ENCODE measurements at regions not wholly inside any gene's neighbourhood (a gene's known extent, or its start where the extent isn't known, plus 50 kb on each side); places are given as distances from the start of the nearest gene placed in this dataset.
"Not testable (repeated sequence)": the region's sequence is repeated elsewhere in the genome, so short reads cannot be mapped to it uniquely, and the experiment has no call there.

DNA sequence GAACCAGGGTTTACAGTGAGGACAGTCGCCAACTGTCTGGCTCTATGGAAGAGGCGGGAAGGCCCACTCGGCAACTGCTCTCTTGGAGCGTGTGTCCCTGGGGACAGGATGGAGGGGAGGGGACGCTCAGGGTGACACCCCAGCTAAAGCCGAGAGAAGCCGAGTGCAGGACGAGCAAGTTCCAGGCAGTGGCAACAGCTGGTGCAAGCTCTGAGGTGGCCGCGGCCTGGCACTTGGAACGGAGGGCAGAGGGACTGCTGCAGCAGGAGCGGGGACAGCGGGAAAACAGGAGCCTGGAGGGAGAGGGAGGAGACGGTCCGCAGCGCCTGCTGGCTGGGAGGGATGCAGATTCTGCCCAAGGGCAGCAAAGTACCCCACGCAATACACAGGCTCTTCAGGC is 113.8 kb upstream of the CCZ1B start:
- DNase-seq: not testable (repeated sequence)

GRCh38 chr7:6946873-6947272 is 120.8 kb upstream of the CCZ1B start:
- DNase-seq: not testable (repeated sequence)

DNA sequence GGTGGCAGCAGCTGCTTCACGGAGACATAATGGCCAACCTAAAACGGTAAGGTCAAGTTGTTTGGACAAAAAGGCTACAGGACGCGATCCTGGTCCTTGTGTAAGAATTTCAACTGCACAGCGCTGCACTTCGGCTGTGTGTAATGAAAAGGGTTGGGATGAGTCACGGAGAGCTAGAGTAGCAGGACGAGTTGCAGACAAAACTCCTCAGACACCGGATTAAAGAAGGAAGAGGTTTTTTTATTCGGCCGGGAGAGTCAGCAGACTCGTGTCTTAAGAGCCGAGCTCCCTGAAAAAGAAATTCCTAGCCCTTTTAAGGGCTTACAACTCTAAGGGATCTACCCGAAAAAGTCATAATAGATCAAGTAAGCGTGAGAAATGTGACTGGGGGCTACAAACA is 124.2 kb upstream of the CCZ1B start:
- not testable (repeated sequence) for DNase-seq

DNA sequence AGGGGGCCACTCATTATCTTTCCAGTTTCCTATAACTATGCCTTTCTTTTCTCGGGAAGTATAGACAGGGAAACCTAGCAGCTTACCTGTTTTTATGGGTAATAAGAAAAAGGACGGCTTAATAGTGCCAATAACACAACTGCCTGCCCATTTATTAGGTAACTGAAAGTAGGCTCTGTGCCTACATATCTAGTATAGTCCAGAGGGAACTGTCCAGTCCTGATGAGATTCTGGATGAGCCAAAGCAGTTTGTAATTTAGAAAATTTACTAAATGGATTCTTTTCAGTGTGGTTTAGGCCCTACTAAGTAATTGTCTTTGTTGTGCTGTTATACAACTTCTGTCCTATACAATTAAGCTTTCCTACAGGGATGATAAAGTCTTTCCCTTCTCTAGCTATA is 125.5 kb upstream of the CCZ1B start:
- DNase-seq: not testable (repeated sequence)

- DNase-seq: not testable (repeated sequence)
Measured at GRCh38 chr7:6953138-6953797, 127.2 kb upstream of the CCZ1B start.

DNA sequence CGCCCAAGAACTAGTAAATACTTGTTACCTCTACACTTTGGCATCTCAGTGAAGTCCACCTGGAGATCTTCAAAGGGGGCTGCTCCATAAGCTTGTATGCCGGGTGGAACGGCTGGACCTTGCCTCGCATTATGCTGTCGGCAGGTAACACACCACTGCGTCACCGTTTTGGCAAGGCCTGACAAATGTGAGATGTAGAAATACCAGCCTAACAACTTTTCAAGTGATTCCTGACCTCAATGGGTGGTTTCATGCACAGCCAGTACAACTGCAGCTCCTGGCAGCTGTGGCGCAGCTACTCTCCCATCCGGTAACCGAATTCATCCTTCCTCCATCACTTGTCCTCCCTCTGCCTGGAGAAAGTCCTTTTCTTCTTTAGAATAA is 127.7 kb upstream of the CCZ1B start:
- DNase-seq: not testable (repeated sequence)

DNA sequence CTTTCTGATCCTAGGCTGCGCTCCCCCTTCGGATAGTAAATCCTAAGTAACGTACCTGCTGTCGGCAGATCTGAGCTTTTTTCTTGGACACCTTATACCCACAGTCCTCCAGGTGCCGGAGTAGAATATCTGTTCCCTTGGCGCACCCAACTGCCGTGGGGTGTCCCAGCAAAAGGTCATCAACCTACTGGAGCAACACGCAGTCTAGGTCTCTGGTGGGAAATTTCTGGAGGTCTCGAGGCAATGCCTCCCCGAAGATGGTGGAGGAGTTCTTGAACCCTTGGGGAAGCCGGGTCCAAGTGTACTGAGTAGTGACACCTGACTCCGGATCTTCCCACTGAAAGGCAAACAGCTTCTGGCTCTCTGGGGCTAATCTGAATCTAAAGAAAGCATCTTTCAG is 129.3 kb upstream of the CCZ1B start:
- not testable (repeated sequence) for DNase-seq

DNA sequence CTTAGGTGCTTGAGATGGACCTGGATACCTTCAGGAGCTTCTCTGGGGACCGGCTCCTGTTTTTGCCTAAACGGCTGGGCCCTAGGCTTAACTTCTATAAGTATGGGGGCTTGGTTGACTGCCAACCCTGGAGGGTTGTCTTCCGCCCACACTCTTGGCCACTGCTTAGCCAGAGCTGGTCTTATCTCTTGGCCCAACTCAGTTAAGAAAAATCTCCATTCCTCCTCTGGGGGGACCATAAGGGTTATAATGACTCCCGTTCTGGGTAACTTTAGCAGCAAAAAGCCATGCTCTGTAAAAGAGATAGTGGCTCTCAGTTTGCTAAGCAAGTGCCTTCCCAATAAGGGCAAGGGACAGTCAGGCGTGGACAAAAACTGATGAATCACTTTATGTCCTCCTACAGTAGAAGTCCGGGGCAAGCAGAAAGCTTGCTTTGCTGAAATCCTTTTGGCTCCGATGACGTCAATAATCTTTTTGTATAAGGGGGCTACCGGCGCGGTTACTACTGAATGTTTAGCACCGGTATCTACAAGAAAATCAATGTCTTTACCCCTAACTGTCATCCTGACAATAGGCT is 130.0 kb upstream of the CCZ1B start:
- not testable (repeated sequence) for DNase-seq

DNA sequence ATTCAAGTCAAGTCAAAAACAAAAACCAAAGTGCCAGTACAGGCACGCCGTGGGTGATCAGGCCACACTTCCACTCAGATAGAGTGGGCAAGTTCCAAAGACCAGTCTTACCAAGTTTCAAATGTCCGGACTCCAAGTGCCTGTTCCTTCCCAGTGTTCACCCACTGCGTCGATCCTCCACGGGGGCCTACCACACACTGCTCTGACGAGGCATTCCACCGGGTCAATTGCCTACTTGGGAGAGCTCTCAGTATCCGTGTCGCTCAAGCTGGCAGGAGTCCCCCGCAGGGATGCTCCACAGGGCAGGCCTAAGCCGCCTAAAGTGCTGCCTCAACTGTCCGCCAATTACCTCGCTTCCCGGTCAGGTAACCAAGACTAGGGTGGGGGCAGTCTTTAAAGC is 132.3 kb upstream of the CCZ1B start:
- not testable (repeated sequence) for DNase-seq

- DNase-seq: not testable (repeated sequence)
Measured at GRCh38 chr7:6959942-6960341, 133.9 kb upstream of the CCZ1B start.

DNA sequence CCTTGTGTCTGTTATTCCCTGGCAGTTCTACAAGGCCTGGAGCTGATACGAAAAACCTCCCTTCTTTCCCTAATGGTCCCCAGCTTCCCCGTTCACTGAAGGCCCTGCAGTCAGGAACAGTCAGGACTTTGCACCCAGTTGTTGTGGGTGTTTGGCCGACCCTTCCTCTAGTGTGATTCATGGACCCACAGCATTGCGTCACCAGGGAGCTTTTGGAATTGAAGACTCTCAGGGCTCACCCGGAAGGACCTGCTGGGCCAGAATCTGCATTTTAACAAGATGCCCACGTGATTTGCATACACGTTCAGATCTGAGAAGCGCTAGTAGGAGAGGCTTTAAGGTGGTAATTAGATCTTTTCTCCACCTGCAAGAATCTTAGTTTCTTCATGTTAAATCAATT is 136.8 kb upstream of the CCZ1B start:
- DNase-seq: not testable (repeated sequence)

DNA sequence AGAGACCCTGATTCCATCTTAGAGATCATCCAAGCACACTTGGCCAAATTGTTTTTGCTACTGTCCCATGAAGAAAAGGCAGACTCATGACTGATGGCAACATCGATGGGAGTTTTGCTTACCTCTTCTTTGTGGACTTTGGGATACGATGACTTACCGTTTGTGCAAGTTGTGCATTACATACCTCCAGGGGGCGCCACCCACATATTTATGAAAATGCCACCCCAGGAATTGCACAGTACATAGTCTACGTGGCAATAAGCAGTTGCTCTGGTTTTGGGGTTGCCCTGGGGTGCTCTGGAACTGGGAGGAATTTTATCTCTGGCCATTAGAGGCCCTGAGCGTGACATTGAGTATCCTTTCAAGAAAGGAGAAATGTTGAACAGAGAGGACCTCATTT is 139.0 kb upstream of the CCZ1B start:
- peak; percentile 80 for DNase-seq

DNA sequence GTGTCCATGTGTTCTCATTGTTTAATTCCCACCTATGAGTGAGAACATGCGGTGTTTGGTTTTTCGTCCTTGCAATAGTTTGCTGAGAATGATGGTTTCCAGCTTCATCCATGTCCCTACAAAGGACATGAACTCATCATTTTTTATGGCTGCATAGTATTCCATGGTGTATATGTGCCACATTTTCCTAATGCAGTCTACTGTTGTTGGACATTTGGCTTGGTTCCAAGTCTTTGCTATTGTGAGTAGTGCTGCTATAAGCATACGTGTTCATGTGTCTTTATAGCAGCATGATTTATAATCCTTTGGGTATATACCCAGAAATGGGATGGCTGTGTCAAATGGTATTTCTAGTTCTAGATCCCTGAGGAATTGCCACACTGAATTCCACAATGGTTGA is 144.1 kb upstream of the CCZ1B start:
- DNase-seq: not testable (repeated sequence)

GRCh38 chr7:6974876-6975275 is 148.8 kb upstream of the CCZ1B start:
- not testable (repeated sequence) for DNase-seq

DNA sequence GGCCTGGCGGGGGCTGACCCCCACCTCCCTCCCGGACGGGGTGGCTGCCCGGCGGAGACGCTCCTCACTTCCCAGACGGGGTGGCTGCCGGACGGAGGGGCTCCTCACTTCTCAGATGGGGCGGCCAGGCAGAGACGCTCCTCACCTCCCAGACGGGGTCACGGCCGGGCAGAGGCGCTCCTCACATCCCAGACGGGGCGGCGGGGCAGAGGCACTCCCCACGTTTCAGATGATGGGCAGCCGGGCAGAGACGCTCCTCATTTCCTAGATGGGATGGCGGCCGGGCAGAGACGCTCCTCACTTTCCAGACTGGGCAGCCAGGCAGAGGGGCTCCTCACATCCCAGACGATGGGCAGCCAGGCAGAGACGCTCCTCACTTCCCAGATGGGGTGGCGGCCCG is 149.3 kb upstream of the CCZ1B start:
- DNase-seq: not testable (repeated sequence)

DNA sequence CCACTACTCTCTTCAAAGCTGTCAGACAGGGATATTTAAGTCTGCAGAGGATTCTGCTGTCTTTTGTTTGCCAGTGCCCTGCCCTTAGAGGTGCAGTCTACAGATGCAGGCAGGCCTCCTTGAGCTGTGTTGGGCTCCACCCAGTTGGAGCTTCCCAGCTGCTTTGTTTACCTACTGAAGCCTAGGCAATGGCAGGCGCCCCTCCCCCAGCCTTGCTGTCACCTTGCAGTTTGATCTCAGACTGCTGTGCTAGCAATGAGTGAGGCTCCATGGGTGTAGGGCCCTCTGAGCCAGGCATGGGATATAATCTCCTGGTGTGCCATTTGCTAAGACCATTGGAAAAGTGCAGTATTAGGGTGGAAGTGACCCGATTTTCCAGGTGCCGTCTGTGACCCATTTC is 151.3 kb upstream of the CCZ1B start:
- DNase-seq: not testable (repeated sequence)

GRCh38 chr7:6978326-6978725 is 152.3 kb upstream of the CCZ1B start:
- not testable (repeated sequence) for DNase-seq

- DNase-seq: not testable (repeated sequence)
Measured at GRCh38 chr7:6979456-6979855, 153.4 kb upstream of the CCZ1B start.

DNA sequence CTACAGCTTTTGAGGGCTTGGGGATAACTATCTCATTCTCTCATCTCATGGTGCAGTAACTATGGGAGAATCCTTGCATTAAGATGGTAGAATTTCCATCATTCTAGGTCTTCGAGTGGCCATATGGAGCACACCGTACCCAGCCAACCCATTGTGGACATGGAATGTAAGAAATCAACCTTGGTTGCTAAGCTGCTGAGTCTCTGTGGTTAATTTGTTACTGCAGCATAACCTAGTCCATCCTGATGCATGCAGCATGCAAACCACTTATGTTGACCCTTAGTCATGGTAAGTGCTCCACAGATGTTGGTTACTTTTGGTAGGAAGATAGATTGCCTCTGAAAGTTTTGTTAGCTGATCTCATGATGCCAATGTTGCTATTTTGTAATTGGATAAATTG is 156.3 kb upstream of the CCZ1B start:
- DNase-seq: not testable (repeated sequence)

DNA sequence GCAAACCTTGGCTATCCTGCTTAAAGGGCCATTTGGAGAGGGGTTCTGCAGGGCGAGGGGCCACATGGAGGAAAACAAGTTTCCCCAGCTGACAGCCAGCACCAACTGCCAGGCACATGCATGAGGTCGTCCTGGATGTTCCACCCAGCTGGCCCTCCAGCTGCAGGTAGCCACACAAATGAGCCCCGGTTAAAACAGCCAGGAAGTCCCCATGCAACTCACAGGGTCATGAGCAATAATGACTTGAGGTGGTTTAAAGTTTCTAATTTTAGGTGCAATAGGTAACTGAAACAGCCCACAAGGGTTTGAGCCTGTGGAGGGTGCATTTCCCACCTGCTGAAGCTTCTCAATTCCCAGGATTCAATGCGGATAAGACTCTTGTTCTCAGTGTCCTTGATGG is 160.8 kb upstream of the CCZ1B start:
- not testable (repeated sequence) for DNase-seq

DNA sequence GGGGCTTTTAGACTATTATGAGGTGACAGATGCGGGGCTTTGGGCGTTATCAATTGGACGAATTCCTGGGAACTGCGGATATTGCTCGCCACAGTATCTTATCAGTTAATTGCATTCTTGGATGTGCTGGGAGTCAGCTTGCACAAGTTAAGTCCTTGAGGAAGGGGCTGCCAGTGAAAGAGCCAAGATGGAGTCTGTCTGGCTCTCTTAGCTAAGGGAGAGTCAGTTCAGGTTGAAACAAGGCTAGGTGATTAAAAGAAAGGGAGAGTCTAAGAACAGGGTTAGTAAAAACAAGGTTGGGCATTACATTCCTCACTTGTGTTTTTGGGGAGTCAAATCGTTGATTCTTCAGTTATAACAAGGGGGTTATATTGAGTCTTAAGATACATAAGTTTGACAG is 162.5 kb upstream of the CCZ1B start:
- not testable (repeated sequence) for DNase-seq

GRCh38 chr7:6989968-6990367 is 163.9 kb upstream of the CCZ1B start:
- not testable (repeated sequence) for DNase-seq

DNA sequence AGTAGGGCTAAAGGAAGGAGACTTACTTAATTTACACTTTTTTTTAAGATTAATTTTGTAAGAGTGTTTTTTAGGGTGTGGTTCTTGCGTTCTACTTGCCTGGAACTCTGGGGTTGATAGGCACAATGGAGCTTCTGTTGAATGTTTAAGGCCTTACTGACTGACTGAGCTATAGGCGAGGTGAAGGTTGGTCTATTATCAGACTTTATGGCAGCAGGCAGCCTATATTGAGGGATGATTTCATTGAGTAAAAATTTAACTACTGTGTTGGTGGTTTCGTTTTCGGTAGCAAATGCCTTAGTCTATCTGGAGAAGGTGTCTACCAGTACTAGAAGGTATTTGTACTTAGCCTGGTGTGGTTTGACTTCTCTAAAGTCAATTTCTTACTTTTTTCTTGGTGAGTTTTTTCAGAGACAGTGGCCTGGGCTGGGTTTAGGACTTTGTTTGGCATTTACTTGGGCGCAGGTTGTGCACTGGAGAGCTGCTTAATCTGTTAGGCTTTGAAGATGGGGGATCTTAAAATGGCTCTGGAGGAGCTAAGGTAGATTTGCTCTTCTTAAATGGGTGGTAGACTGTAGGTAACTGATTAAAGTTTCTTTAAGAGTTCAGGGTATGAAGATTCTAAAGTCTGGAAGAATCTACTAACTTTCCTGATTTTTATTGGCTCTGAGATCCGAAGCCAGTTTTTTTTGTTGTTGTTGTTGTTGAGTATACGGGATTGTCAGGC is 164.5 kb upstream of the CCZ1B start:
- not testable (repeated sequence) for DNase-seq

DNA sequence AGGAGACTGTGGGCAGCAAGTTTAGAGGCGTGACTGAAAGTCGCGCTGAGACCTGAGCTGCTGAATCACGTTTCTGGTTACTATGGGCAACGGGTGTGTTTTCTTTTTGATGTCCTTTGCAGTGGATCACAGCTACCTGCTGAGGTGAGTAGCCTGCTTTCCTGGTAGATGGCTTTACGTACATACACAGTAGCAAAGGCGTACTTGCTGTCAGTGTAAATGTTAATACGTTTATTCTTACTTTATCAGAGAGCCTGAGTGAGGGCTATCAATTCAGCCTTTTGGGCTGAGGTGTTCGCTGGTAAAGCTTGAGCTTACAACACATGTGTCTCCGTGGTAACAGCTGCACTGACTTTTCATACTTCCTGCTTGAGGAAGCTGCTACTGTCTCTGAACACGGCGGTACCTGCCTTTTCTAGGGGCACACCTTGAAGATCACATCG is 165.1 kb upstream of the CCZ1B start:
- DNase-seq: peak; percentile 47

Data from stimulated activated CD8-positive, alpha-beta memory T cell treated with anti-CD3 and anti-CD28 coated beads, Interleukin-4, amount 100 ng/mL, for 48 hours (primary cell).